OCI-LY3 (cell line): ENCODE measurements at regions not wholly inside any gene's neighbourhood (a gene's known extent, or its start where the extent isn't known, plus 50 kb on each side); places are given as distances from the start of the nearest gene placed in this dataset.

Experiments used
- EZH2phosphoT487 ChIP-seq: fragments of 200-600 bp; shearing (Covaris generic); IDR thresholded peaks from 2 replicates; pipeline ENCODE4 v1.6.1; 2018; ENCODE audit warnings: antibody characterized with exemption, mixed run types, low read depth
- TF ChIP-seq, protein P1 (sequence below): fragments of 200-600, 300-600 bp; sonication (generic); IDR thresholded peaks from 2 replicates; pipeline ENCODE4 v1.5.1; 2014; ENCODE audit warnings: antibody characterized with exemption, low read length, low read depth

GRCh38 chr4:108315694-108316093, 147.0 kb upstream of the LEF1 start:
- TF ChIP-seq, protein P1, sequence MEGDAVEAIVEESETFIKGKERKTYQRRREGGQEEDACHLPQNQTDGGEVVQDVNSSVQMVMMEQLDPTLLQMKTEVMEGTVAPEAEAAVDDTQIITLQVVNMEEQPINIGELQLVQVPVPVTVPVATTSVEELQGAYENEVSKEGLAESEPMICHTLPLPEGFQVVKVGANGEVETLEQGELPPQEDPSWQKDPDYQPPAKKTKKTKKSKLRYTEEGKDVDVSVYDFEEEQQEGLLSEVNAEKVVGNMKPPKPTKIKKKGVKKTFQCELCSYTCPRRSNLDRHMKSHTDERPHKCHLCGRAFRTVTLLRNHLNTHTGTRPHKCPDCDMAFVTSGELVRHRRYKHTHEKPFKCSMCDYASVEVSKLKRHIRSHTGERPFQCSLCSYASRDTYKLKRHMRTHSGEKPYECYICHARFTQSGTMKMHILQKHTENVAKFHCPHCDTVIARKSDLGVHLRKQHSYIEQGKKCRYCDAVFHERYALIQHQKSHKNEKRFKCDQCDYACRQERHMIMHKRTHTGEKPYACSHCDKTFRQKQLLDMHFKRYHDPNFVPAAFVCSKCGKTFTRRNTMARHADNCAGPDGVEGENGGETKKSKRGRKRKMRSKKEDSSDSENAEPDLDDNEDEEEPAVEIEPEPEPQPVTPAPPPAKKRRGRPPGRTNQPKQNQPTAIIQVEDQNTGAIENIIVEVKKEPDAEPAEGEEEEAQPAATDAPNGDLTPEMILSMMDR: no peak
- TF ChIP-seq EZH2phosphoT487: no peak
